ENCODE measurements at regions not wholly inside any gene's neighbourhood (a gene's known extent, or its start where the extent isn't known, plus 50 kb on each side); places are given as distances from the start of the nearest gene placed in this dataset.

- TF ChIP-seq, protein P1, sequence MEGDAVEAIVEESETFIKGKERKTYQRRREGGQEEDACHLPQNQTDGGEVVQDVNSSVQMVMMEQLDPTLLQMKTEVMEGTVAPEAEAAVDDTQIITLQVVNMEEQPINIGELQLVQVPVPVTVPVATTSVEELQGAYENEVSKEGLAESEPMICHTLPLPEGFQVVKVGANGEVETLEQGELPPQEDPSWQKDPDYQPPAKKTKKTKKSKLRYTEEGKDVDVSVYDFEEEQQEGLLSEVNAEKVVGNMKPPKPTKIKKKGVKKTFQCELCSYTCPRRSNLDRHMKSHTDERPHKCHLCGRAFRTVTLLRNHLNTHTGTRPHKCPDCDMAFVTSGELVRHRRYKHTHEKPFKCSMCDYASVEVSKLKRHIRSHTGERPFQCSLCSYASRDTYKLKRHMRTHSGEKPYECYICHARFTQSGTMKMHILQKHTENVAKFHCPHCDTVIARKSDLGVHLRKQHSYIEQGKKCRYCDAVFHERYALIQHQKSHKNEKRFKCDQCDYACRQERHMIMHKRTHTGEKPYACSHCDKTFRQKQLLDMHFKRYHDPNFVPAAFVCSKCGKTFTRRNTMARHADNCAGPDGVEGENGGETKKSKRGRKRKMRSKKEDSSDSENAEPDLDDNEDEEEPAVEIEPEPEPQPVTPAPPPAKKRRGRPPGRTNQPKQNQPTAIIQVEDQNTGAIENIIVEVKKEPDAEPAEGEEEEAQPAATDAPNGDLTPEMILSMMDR (IDR thresholded peaks at IDR 0.05; ENCODE audit: insufficient read depth, low read length), result no peak
- TF ChIP-seq POLR2AphosphoS5 (IDR thresholded peaks at IDR 0.05; ENCODE audit: low read depth) (no peak), REST (IDR thresholded peaks at IDR 0.05; ENCODE audit: insufficient replicate concordance, low read depth) (no peak), GABPA (IDR thresholded peaks at IDR 0.05; ENCODE audit: low read depth) (no peak)
Observed at GRCh38 chr2:71908798-71909197, 238.9 kb downstream of the CYP26B1 start.

Data from HL-60 (cell line).